HG02588 (cell line): ENCODE measurements at regions not wholly inside any gene's neighbourhood (a gene's known extent, or its start where the extent isn't known, plus 50 kb on each side); places are given as distances from the start of the nearest gene placed in this dataset.
A peak's percentile ranks its signal among the peaks of the same experiment; 100 is the strongest.

Experiments used
- ATAC-seq: cut with Tn5 transposase; IDR thresholded peaks from one replicate; pipeline ENCODE4 v1.9.1; 2021; ENCODE audit warnings: mild to moderate bottlenecking, moderate library complexity; ENCODE audit not compliant: unreplicated experiment

DNA sequence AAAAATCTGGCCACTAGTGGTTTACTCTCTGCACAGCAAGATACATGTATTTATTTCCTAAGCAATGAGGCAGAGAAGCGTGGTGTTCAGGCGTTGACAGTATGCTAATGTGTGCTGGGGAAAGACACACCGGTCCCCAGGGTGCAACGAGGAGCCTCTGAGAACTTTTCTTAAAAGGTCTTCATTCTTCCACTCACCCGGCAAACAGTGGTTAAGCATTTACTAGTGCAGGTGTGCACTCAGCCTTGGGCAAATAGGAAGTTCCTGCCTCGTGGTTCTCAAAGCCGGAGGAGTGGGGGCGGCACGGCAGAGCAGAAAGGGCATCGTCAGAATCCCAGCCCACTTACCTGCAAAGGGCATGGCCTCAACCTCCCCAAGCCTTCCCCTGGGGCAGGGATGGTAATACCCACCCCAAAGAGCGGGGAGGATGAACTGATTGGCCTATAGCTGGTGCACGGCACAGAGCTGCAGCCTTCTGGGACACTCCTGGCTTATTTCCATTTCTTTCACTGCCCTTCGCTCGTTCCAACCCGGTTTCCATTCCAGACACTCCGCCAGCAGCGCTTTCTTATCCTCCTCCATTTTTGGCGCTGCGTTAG is 184.3 kb upstream of the CTBP2 start:
- peak; percentile 73 for ATAC-seq

DNA sequence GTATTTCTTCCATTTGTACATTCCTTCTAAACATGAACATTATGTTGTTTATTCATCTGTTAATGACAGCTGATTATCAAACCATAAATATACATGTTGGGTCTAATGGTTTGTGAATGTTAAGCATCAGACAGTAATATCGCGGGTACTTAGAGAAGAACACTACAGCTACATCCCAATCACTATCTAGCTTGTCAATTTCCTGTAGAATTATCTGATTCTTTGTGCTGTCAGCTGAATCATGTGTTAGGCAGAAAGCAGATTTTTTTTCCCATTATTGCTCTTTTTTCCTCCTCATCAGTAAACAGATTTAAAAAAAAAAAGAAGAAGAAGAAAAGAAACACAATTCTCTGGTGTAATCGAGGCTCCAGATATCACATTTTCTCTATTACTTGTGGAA is 183.6 kb upstream of the CTBP2 start:
- ATAC-seq: no peak

DNA sequence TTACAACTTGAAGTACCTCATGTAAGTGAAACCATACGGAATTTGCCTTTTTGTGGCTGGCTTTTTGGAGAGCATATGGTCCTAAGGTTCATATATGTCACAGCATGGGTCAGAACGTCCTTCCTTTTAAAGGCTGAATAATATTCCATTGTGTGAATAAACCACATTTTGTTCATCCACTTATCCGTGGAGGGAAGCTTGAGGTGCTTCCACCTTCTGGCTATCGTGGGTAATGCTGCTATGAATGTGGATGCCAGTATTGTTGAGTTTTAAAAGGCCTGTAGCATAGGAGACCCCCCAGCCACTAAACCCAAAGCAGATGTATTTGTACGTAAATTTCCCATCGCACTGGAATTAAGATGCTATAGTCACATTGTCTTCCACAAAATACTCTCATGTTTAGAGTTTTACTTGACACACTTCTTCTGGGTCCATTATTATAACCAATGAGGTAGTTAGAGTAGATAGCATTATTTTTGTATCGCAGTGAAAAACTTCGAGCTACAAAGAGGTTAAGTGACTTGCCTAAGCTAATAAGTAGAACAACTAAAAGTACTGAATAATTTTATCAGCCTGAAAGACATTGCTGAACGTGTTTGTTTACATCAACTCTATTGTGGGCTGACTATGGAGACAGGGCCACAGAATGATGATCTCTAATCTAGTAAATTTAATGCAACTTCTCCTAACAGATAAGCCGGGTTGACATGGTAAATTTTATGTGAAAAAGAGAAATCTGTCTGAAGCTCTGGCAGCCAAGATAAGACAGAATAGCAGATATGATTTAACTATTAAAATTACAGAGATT is 183.0 kb upstream of the CTBP2 start:
- no peak for ATAC-seq

DNA sequence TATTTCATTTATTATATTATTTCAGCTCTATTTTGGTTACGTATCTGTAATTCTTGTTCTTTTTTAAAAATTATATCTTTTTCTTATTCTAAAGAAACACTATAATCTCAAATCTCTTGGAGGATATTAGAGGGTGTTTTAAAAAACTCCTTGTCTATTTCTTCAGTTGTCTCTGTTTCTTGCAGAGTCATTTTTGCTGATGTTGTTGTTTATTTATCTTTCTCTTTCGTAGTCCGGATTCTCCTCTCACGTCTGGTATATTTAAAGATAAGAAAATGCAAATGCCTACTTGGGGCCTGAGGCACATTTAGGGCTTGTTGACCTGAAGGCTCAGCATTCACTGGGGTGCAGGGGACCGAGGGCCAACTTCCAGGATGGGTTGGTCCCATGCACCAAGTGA is 181.2 kb upstream of the CTBP2 start:
- no peak for ATAC-seq

DNA sequence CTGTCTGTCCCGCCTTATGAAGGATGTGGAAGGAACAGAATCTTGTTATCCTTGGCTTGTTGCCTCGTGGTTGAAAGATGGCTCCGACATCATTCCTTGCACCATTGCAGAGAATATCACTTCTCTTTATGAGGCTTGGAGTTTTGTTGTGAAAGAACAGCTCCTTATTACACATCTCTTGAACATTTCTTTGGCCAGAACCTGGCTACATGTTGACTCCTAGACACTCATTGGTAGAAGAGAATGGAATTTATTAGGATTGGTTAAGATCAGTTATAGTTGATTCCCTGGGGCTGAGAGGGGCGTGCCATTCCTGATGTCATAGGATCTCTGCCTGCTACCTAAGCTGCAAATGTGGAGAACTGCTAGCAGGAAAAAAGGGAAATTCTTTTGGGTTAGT is 180.5 kb upstream of the CTBP2 start:
- no peak for ATAC-seq

DNA sequence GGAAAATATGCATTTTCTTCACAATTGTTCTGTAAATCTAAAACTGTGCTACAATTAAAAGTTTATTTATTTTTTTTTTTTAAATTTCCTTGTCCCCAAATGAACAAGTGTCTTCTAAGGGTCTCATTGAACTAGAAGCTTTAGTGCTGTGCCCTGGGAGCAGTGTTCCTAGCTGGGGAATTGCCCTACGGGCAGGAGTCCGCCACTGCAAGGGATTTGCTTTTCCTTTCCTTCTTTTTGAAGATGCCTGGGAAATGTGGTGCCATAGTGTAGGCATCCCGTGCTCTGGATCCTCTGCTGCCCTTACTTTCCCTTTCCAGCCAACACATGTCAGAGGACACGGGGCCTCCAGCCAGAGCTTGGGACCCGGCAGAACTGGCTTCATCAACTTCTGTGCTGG is 177.1 kb upstream of the CTBP2 start:
- no peak for ATAC-seq

DNA sequence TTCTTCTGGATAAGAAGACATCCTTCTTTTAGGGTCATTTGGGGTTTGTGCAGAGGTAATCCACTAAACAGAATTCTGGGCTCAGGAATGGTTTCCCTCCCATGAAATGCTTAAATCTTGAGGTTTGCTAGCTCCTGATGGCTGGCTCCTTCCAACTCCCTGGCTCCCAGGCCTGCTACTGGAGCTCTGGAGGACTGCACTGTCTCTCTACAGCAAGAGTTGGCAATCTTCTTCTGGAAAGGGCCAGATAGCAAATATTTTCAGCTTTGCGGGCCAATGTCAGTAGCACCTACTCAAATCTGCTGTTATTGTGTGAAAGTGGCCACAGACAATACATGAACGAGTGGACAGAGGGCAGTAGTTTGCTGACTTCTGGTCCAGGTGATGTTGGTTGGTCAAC is 174.2 kb upstream of the CTBP2 start:
- no peak for ATAC-seq

DNA sequence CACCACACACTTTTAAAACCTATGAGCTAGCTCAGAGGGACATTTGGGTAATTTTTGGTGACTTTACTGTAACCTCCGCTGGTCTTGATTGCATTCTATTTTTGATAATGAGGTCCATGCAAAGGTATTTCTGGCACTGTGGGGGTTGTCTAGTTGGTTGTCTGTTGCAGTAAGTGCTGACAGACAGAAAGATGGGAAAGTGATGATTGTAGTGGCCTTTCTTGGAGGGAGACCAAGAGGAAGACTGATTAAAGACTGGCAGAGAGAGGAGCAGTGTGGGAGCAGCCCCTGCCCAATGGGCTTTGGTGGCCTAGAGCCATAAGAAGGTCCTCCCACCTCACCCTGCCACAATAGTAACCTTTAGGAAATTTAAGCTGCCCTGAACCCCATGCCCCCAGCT is 173.4 kb upstream of the CTBP2 start:
- no peak for ATAC-seq

DNA sequence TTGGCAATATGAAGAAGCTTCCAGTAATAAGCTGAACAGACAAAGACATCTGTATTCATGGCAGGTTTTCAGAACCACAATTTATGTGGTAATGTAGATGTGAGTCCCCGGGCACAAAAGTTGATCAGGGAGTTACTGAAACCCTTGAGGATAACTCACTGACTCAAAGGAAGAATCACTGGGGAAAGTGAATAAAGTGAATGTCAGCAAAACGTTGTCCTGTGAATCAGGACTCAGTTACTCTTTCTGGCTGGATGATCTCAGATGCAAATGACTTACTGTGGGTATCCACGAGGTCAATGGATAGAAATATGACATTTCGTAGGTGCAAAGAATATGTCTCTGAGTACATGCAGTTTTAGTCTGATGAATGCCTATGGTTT is 172.8 kb upstream of the CTBP2 start:
- ATAC-seq: no peak

DNA sequence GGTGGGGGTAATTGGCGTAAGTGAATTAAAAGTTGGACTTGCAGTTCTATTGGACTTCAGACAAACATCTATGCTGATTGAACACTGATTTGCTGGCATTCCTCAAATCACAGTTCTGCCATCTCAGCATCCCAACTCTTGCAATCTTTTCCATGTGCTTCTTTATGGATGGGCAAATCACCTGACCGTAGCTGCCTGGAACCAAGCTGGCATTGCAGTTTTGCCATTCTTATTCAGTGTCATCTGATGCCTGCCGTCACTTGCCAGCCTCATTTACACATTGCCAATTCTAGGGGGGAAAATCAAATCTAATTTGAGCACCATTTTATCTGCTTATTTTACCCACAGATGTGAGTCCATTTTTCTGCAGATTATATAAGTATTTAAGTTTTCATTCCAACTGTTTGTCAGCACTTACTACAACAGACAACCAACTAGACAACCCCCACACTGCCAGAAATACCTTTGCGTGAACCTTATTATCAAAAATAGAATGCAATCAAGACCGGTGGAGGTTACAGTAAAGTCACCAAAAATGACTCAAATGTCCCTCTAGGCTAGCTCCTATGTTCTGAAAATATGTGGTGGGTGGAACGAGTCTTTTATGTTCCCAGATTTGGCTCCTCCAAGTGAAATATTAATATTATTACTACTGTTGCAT is 172.3 kb upstream of the CTBP2 start:
- ATAC-seq: no peak

DNA sequence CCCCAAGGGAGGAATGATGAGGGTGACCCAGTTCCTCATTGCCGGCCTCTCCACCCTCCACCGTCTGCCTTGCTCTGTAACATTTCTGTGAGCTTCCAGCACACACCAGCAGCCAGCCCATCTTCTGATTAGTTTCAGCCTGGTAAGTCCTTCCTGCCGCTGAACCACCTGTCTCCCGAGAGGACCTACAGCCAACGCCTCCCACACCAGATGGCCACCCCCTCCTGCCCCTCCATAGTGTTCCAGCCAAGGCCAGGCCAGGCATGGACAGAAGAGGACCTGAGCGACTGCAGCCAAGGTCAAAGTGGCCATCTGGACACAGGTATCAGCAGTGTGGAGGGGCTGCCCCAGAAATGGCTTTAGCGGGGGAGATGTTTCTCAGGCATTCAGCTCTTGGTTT is 170.7 kb upstream of the CTBP2 start:
- no peak for ATAC-seq

DNA sequence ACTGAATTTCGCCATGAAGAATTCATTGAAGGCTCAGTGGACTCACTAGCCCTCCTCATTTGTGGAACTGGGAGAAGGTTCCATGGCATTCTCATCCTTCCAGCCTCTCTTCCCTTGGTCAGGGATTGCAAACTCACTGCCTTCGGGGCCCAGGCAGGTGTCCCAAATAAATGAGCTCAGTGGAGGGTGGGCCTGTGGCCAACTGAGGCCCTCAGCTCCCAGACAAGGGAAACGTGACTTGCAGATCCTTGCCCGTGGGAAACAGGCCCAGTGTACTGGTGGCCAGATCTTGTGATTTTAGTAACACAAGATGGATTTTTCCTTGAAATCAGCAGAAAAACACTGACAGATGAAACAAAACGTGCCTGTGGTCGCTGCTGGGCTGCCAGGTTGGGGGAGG is 168.7 kb upstream of the CTBP2 start:
- ATAC-seq: no peak

DNA sequence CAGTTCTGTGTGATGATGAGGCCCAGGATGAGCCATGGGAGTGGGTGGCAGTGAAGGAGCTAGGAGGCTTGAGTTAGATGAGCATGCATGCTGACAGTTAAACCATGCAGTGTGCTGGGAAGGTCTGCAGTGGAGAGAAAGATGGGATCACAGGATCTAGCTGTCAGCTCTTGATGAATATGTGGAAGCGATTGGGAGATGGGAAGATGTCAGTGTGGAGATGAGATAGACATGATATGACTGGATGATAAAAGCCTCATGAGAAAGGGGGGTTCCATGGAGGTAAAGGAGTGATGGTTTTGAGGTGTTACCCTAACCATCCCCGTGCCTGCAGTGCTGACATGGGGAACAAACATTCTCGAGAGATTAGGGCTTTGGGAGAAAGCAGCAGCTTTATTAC is 165.0 kb upstream of the CTBP2 start:
- no peak for ATAC-seq

DNA sequence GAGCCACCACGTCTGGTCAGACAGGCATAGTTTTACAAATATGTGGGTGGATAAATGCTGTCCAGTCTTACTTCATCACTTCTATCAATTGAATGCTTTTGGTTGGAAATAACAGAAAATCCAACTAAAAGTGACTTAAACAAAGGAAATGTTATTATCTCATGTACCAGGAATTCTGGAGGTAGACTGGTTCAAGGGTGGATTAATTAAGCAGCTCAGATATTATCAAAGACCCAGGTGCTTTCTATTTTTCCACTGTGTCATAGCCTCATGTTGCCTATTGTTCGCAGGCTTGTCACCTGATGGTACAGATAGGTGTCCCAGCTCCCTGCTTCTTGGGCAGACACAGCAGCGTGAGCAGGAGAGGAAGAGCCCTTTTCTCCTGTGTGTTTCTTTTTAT is 156.1 kb upstream of the CTBP2 start:
- no peak for ATAC-seq

DNA sequence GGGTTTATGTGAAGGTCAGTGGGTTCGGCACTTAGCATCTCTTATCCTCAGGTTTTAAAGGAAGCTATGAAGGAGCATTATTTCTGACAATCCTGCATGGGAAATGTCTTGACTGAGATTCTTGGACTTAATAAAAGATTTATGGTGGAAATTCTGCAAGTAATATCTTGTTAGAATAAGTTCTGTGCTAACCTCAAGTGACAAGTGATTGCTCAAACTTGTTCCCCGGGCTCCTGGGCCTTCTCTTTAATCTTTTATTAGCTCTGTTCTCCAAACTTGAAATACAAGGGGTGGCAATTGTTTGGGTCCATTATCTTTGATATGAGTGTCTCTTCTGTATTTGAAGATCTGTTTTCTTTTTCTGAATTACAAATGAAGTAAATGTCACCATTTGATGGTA is 140.6 kb upstream of the CTBP2 start:
- no peak for ATAC-seq

DNA sequence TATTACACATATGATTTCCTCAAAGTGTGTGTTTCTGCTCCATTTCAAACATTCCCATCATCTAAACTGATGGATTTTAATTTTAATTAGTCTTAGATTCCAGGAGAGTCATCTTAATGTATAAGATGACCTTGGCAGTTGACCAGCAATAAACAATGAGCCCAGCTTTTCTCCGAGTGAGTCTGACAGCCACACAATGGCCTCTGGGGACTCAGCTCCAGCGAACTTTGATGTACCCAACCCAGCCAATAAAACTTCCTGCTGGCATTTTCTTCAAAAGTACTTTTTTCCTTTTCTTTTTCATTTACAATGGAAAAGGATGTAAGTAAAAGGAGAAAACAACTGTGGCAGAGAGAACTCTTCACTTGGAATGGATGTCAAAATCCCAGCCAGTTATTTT is 139.1 kb upstream of the CTBP2 start:
- ATAC-seq: no peak

DNA sequence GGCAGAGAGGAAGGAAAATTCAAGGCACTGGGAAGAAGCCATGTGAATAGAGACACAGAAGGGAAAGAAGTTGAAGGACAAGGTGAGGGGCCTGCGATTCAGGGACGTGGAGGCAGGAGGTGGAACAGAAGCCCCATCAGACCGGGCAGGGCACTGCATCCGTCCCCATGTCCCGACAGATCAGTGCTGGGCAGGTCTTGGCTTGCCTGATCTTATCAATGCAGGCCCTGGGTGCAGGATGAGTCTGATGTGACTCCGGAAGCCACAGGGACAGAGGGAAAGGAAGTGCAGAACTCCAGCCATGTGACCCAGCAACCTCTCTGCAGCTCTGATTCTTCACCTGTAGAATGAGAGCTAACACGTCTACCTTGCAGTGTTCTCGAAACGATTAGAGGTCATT is 136.2 kb upstream of the CTBP2 start:
- ATAC-seq: no peak

DNA sequence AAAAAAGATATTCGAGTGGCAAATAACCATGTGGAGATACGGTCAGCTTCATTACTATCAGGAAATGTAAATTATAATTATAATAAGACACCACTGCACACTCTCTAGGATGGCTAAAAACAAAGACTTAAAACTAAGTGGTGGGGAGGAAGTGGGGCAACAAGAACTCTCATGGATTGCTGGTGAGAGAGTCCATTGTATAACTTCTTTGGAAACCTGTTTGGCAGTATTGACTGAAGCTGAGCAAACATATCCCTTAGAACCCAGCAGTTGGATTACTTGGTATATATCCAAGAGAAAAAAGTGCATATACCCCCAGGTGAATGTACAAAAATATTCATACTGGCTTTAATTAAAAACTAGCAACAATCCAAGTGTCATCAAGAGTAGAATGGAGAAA is 133.7 kb upstream of the CTBP2 start:
- no peak for ATAC-seq

DNA sequence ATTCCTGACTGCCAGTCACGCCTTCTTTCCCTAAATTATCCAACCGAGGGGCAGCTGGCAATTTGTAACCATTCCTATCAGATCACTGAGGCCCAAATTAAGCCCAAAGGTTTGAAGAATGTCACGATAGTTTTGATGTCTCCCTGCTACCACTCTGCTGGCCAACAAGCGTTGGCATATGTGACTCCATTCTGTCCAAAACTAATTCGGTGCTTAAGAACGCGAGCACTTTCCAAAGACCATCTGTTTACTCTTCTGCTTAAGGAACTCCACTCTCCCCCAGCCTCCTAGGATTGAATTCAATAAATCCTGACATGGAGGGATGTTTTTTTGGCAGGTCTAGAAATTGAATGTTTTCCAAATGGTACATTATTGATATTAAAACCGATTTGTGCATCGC is 131.5 kb upstream of the CTBP2 start:
- ATAC-seq: no peak

DNA sequence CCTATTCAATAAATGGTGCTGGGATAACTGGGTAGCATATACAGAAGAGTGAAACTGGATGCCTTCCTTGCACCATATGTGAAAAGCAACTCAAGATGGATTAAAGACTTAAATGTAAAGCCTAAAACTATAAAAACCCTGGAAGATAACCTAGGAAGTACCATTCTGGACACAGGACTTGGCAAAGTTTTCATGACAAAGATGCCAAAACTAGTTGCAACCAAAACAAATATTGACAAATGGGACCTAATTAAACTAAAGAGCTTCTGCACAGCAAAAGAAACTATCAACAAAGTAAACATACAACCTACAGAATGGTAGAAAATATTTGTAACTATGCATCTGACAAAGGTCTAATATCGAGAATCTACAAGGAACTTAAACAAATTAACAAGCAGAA is 129.1 kb upstream of the CTBP2 start:
- ATAC-seq: no peak

DNA sequence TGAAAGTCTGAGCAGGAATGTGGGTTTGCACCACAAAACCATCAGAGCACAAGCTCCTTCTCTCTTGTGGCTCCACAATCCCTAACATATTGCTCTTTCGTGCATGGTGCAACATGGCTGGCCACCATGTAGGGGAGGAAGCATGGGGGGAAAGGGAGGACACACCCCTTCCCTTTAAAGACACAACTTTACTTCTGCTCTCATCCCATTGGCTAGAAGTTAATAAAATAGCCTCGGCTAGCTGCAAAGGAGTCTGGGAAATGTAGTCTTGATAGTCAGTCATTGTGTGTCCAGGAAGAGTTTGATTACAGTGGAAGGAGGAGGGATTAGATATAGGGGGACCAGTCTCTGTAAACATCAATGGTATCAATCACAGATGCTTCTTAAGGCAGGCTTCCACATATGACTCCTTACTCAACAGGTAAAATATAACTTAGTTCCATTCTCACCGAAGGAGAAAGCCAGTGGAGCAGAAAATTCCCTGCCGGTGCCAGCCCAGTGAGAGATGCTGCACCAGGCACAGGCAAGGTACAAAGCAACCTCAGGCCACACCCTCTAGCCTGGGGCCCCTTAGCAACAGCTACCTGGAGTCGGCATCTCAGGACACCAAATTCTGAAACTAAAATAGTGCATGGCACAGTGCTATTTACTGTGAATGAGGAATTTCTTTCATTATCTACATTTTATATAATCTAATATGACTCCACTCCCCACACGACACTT is 124.7 kb upstream of the CTBP2 start:
- no peak for ATAC-seq
